PFSK-1 (cell line): ENCODE measurements at regions not wholly inside any gene's neighbourhood (a gene's known extent, or its start where the extent isn't known, plus 50 kb on each side); places are given as distances from the start of the nearest gene placed in this dataset.

Source experiments
- SIN3A ChIP-seq: IDR thresholded peaks from 2 replicates; pipeline ENCODE4 v1.6.1; 2012; ENCODE audit warnings: mild to moderate bottlenecking, low read length, moderate library complexity, borderline replicate concordance; ENCODE audit not compliant: insufficient read depth
- TAF1 ChIP-seq: IDR thresholded peaks from 2 replicates; pipeline ENCODE4 v1.6.1; 2012; ENCODE audit warnings: low read length, control low read depth, borderline replicate concordance; ENCODE audit not compliant: insufficient read depth

GRCh38 chr20:22819784-22820183 lies 215.3 kb upstream of the SSTR4 start:
- TF ChIP-seq SIN3A: no peak
- no peak for TF ChIP-seq TAF1
